ENCODE measurements at regions not wholly inside any gene's neighbourhood (a gene's known extent, or its start where the extent isn't known, plus 50 kb on each side); places are given as distances from the start of the nearest gene placed in this dataset.

GRCh38 chr6:78631976-78632375, 235.4 kb upstream of the IRAK1BP1 start:
- no peak for TF ChIP-seq CTCF (IDR thresholded peaks at IDR 0.05)
- no peak for TF ChIP-seq POLR2A (IDR thresholded peaks at IDR 0.05)
- TF ChIP-seq POLR2AphosphoS5 (IDR thresholded peaks at IDR 0.05; ENCODE audit: insufficient read depth in 1 of 2, low read depth in 1 of 2), result no peak
